HCT116 (cell line): ENCODE measurements at regions not wholly inside any gene's neighbourhood (a gene's known extent, or its start where the extent isn't known, plus 50 kb on each side); places are given as distances from the start of the nearest gene placed in this dataset.

Experiments used
- CTCF ChIP-seq, 3 experiments: fragments of 200-600 bp in 1 of 3; sonication (generic) in 1 of 3; IDR thresholded peaks in 2 of 3; conservative IDR thresholded peaks in 1 of 3; 2 replicates each; pipeline ENCODE4 v1.5.1; 2012 to 2017; ENCODE audit warnings: low read depth in 2 of 3, low read length in 2 of 3, antibody characterized with exemption in 1 of 3, borderline replicate concordance in 1 of 3, control low read depth in 1 of 3, mild to moderate bottlenecking in 1 of 3, mixed read lengths in 1 of 3, mixed run types in 1 of 3, moderate library complexity in 1 of 3; ENCODE audit not compliant: insufficient read depth in 1 of 3
- EZH2phosphoT487 ChIP-seq: fragments of 200-600 bp; IDR thresholded peaks from 2 replicates; pipeline ENCODE4 v1.6.1; 2018; ENCODE audit warnings: antibody characterized with exemption, borderline replicate concordance
- POLR2AphosphoS5 ChIP-seq: IDR thresholded peaks from 2 replicates; pipeline ENCODE4 v1.6.1; 2011; ENCODE audit warnings: mild to moderate bottlenecking, low read depth, low read length, moderate library complexity
- SIN3A ChIP-seq: IDR thresholded peaks from 2 replicates; pipeline ENCODE4 v1.6.1; 2012; ENCODE audit warnings: low read depth

GRCh38 chr16:63372815-63373214, 1336.6 kb upstream of the CDH8 start:
- TF ChIP-seq EZH2phosphoT487 = no peak
- no peak for TF ChIP-seq CTCF (IDR thresholded peaks at IDR 0.05 in 2 of 3, conservative IDR thresholded peaks at IDR 0.05 in 1 of 3; ENCODE audit: borderline replicate concordance in 1 of 3, insufficient read depth in 1 of 3, low read depth in 2 of 3, low read length in 2 of 3)
- no peak for TF ChIP-seq POLR2AphosphoS5
- TF ChIP-seq SIN3A = no peak
